ENCODE measurements at regions not wholly inside any gene's neighbourhood (a gene's known extent, or its start where the extent isn't known, plus 50 kb on each side); places are given as distances from the start of the nearest gene placed in this dataset.

GRCh38 chr4:166222271-166222670 is 349.2 kb downstream of the TLL1 start (continued):
- TF ChIP-seq, protein P1, sequence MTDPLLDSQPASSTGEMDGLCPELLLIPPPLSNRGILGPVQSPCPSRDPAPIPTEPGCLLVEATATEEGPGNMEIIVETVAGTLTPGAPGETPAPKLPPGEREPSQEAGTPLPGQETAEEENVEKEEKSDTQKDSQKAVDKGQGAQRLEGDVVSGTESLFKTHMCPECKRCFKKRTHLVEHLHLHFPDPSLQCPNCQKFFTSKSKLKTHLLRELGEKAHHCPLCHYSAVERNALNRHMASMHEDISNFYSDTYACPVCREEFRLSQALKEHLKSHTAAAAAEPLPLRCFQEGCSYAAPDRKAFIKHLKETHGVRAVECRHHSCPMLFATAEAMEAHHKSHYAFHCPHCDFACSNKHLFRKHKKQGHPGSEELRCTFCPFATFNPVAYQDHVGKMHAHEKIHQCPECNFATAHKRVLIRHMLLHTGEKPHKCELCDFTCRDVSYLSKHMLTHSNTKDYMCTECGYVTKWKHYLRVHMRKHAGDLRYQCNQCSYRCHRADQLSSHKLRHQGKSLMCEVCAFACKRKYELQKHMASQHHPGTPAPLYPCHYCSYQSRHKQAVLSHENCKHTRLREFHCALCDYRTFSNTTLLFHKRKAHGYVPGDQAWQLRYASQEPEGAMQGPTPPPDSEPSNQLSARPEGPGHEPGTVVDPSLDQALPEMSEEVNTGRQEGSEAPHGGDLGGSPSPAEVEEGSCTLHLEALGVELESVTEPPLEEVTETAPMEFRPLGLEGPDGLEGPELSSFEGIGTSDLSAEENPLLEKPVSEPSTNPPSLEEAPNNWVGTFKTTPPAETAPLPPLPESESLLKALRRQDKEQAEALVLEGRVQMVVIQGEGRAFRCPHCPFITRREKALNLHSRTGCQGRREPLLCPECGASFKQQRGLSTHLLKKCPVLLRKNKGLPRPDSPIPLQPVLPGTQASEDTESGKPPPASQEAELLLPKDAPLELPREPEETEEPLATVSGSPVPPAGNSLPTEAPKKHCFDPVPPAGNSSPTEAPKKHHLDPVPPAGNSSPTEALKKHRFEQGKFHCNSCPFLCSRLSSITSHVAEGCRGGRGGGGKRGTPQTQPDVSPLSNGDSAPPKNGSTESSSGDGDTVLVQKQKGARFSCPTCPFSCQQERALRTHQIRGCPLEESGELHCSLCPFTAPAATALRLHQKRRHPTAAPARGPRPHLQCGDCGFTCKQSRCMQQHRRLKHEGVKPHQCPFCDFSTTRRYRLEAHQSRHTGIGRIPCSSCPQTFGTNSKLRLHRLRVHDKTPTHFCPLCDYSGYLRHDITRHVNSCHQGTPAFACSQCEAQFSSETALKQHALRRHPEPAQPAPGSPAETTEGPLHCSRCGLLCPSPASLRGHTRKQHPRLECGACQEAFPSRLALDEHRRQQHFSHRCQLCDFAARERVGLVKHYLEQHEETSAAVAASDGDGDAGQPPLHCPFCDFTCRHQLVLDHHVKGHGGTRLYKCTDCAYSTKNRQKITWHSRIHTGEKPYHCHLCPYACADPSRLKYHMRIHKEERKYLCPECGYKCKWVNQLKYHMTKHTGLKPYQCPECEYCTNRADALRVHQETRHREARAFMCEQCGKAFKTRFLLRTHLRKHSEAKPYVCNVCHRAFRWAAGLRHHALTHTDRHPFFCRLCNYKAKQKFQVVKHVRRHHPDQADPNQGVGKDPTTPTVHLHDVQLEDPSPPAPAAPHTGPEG (CRISPR knock-in tag; IDR thresholded peaks at IDR 0.05), result no peak
- no peak for TF ChIP-seq KDM5A (IDR thresholded peaks at IDR 0.05; ENCODE audit: borderline replicate concordance, low read length)
- TF ChIP-seq HHEX (CRISPR knock-in tag; IDR thresholded peaks at IDR 0.05), result no peak
- no peak for TF ChIP-seq ISX (CRISPR knock-in tag; conservative IDR thresholded peaks at IDR 0.05)
- TF ChIP-seq SP5 (CRISPR knock-in tag; IDR thresholded peaks at IDR 0.05; ENCODE audit: borderline replicate concordance, low read depth), result no peak
- no peak for TF ChIP-seq CEBPG (CRISPR knock-in tag; IDR thresholded peaks at IDR 0.05)
- TF ChIP-seq SMAD3 (CRISPR knock-in tag; IDR thresholded peaks at IDR 0.05), result no peak

DNA sequence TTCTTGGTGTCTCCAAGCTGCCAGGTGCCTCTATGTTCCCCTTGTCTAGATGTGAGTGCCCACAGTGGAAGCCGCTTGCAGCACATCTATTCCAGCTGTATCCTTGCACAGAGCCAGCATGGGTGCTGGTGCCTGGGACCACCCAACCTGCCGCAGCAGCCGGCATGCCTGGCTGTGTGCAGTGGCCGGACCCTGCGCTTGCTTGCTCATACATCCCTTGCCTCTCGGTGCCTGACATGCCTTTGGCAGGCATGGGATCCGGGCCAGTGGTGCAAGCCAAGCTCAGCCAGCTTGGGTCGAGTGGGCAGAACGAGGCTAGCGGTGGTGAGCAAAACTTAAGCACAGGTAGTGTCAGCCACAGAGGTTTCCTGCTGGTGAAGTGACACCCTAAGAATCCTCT is 355.1 kb downstream of the TLL1 start:
- intact Hi-C loops (cut with micrococcal nuclease; ENCODE audit: unreplicated experiment) (no loop called here), in situ Hi-C loops (cut with HindIII; ENCODE audit: extremely low pct_ligation_motif_present, low pct_unique_long_range_greater_than_20kb) (no loop called here)
- H3K4me1 ChIP-seq (ENCODE audit: insufficient read depth, low read length), result no peaks in the 10 kb centered on the region
- no peak for FAIRE-seq
- H3K9ac ChIP-seq (ENCODE audit: insufficient read depth, low read depth, low read length), result no peak overlapping the region
- H3K9me3 ChIP-seq (ENCODE audit: low read length), result no peaks in the 10 kb centered on the region; the same call in 1 of the 2 replicates
- no peak overlapping the region for H3K27ac ChIP-seq (ENCODE audit: extremely low read length, insufficient read depth, low read length)
- no CpG with 5 or more reads among the region's 10 CpGs for WGBS (ENCODE audit: low lambda C conversion rate)
- no peak for ATAC-seq
- no peaks in the 10 kb centered on the region for H3K36me3 ChIP-seq (replicated peaks in 1 of 2; ENCODE audit: control insufficient read depth in 1 of 2, insufficient read depth in 2 of 2, low read length in 2 of 2)
- no peaks in the 10 kb centered on the region for H4K20me1 ChIP-seq (ENCODE audit: insufficient read depth, low read length)
- no peaks in the 10 kb centered on the region for H3K79me2 ChIP-seq (ENCODE audit: insufficient read depth, low read length)
- no peak for DNase-seq (ENCODE audit: low spot score)
- no peaks in the 10 kb centered on the region for H3K27me3 ChIP-seq (ENCODE audit: control insufficient read depth in 1 of 2, insufficient read depth in 2 of 2, low read length in 2 of 2)
- H3K4me3 ChIP-seq (replicated peaks in 1 of 3; ENCODE audit: insufficient read depth in 1 of 3, low read depth in 2 of 3, low read length in 3 of 3), result no peak overlapping the region
- no peak overlapping the region for H2AFZ ChIP-seq (ENCODE audit: low read length)
- CTCF ChIA-PET (ENCODE audit: low intra/inter-chr PET ratio, low total read pairs), result no interaction called here
- POLR2A ChIA-PET, result no interaction called here
- BruUV-seq (replicated peaks), result no TSS peak
- H3K4me2 ChIP-seq (ENCODE audit: low read depth, low read length), result no peak overlapping the region
- TF ChIP-seq, protein P2, sequence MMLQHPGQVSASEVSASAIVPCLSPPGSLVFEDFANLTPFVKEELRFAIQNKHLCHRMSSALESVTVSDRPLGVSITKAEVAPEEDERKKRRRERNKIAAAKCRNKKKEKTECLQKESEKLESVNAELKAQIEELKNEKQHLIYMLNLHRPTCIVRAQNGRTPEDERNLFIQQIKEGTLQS (CRISPR knock-in tag; IDR thresholded peaks at IDR 0.05), result no peak
- TF ChIP-seq ZNF331 (CRISPR knock-in tag; IDR thresholded peaks at IDR 0.05), result no peak
- TF ChIP-seq BHLHE40 (IDR thresholded peaks at IDR 0.05; ENCODE audit: low read length), result no peak
- no peak for TF ChIP-seq ZBED4 (CRISPR knock-in tag; IDR thresholded peaks at IDR 0.05; ENCODE audit: borderline replicate concordance)
- no peak for TF ChIP-seq NRL (CRISPR knock-in tag; IDR thresholded peaks at IDR 0.05; ENCODE audit: borderline replicate concordance)
- TF ChIP-seq JDP2 (CRISPR knock-in tag; IDR thresholded peaks at IDR 0.05; ENCODE audit: borderline replicate concordance), result no peak
- TF ChIP-seq, protein P3, sequence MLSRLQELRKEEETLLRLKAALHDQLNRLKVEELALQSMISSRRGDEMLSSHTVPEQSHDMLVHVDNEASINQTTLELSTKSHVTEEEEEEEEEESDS (CRISPR knock-in tag; IDR thresholded peaks at IDR 0.05; ENCODE audit: borderline replicate concordance), result no peak
- no peak for TF ChIP-seq RXRB (CRISPR knock-in tag; IDR thresholded peaks at IDR 0.05; ENCODE audit: borderline replicate concordance)
- no peak for TF ChIP-seq ETV6 (CRISPR knock-in tag; conservative IDR thresholded peaks at IDR 0.05)
